H9 (cell line): ENCODE measurements at regions not wholly inside any gene's neighbourhood (a gene's known extent, or its start where the extent isn't known, plus 50 kb on each side); places are given as distances from the start of the nearest gene placed in this dataset.

ENCODE experiments used
- DNase-seq: peaks from one replicate; pipeline ENCODE4 v3.0.0-alpha.2; 2017
- H2AFZ ChIP-seq: one replicate; pipeline ENCODE4 v1.6.1; 2013; ENCODE audit warnings: mild to moderate bottlenecking, low read length, control low read depth, moderate library complexity
- H2AK5ac ChIP-seq: 2 replicates; pipeline ENCODE4 v1.6.1; 2013; ENCODE audit warnings: low read length, control low read depth, mixed read lengths; ENCODE audit not compliant: insufficient read length
- H2BK120ac ChIP-seq: one replicate; pipeline ENCODE4 v1.6.1; 2013; ENCODE audit warnings: low read depth, mild to moderate bottlenecking, low read length, control low read depth, inconsistent platforms; ENCODE audit not compliant: poor library complexity, severe bottlenecking
- H2BK12ac ChIP-seq: 2 replicates; pipeline ENCODE4 v1.6.1; 2013; ENCODE audit warnings: low read length, control low read depth, mixed read lengths, low read depth; ENCODE audit not compliant: insufficient read length
- H2BK15ac ChIP-seq: 2 replicates; pipeline ENCODE4 v1.6.1; 2013; ENCODE audit warnings: low read depth, low read length, control low read depth
- H2BK20ac ChIP-seq: one replicate; pipeline ENCODE4 v1.6.1; 2013; ENCODE audit warnings: low read depth, mild to moderate bottlenecking, low read length, control low read depth, inconsistent platforms; ENCODE audit not compliant: poor library complexity, severe bottlenecking
- H2BK5ac ChIP-seq: 2 replicates; pipeline ENCODE4 v1.6.1; 2013; ENCODE audit warnings: low read length, control low read depth, mixed read lengths; ENCODE audit not compliant: insufficient read length
- H3K14ac ChIP-seq: 2 replicates; pipeline ENCODE4 v1.6.1; 2013; ENCODE audit warnings: low read length, control low read depth; ENCODE audit not compliant: insufficient read depth
- H3K18ac ChIP-seq: 2 replicates; pipeline ENCODE4 v1.6.1; 2013; ENCODE audit warnings: low read depth, mild to moderate bottlenecking, mixed read lengths, low read length, control low read depth; ENCODE audit not compliant: insufficient read length
- H3K23ac ChIP-seq: 2 replicates; pipeline ENCODE4 v1.6.1; 2013; ENCODE audit warnings: low read length, control low read depth, mixed read lengths, low read depth; ENCODE audit not compliant: insufficient read length
- H3K23me2 ChIP-seq: 2 replicates; pipeline ENCODE4 v1.6.1; 2013; ENCODE audit warnings: low read depth, mild to moderate bottlenecking, mixed read lengths, low read length, control low read depth; ENCODE audit not compliant: insufficient read length, poor library complexity, severe bottlenecking
- H3K27ac ChIP-seq: 2 replicates; pipeline ENCODE4 v1.5.1; 2013; ENCODE audit warnings: low read length, control low read depth, mixed read lengths, low read depth; ENCODE audit not compliant: insufficient read length
- H3K27me3 ChIP-seq: 2 replicates; pipeline ENCODE4 v1.6.1; 2013; ENCODE audit warnings: low read length, control low read depth, inconsistent platforms; ENCODE audit not compliant: insufficient read depth
- H3K4ac ChIP-seq: 2 replicates; pipeline ENCODE4 v1.6.1; 2013; ENCODE audit warnings: low read depth, mild to moderate bottlenecking, control low read depth, inconsistent platforms, low read length, moderate library complexity
- H3K4me1 ChIP-seq: 2 replicates; pipeline ENCODE4 v1.6.1; 2013; ENCODE audit warnings: low read length, control low read depth, inconsistent platforms; ENCODE audit not compliant: insufficient read depth
- H3K4me2 ChIP-seq: 2 replicates; pipeline ENCODE4 v1.6.1; 2013; ENCODE audit warnings: low read length, control low read depth, mixed read lengths; ENCODE audit not compliant: insufficient read length, insufficient read depth
- H3K56ac ChIP-seq: 2 replicates; pipeline ENCODE4 v1.6.1; 2013; ENCODE audit warnings: low read depth, mild to moderate bottlenecking, mixed read lengths, low read length, control low read depth; ENCODE audit not compliant: insufficient read length
- H3K79me1 ChIP-seq: 2 replicates; pipeline ENCODE4 v1.6.1; 2013; ENCODE audit warnings: low read depth, mild to moderate bottlenecking, moderate library complexity, low read length, control low read depth, inconsistent platforms; ENCODE audit not compliant: insufficient read depth, poor library complexity, severe bottlenecking
- H3K79me2 ChIP-seq: 2 replicates; pipeline ENCODE4 v1.6.1; 2013; ENCODE audit warnings: low read length, control low read depth, inconsistent platforms; ENCODE audit not compliant: insufficient read depth
- H3K9ac ChIP-seq: 2 replicates; pipeline ENCODE4 v1.6.1; 2013; ENCODE audit warnings: low read length, control low read depth, mixed read lengths; ENCODE audit not compliant: insufficient read length; ENCODE audit errors: extremely low read depth
- H3K9me3 ChIP-seq: one replicate; pipeline ENCODE4 v1.6.1; 2013; ENCODE audit warnings: low read depth, low read length, inconsistent platforms; ENCODE audit not compliant: control insufficient read depth
- H3T11ph ChIP-seq: one replicate; pipeline ENCODE4 v1.6.1; 2013; ENCODE audit warnings: mild to moderate bottlenecking, low read length, control low read depth, inconsistent platforms
- H4K20me1 ChIP-seq: one replicate; pipeline ENCODE4 v1.6.1; 2013; ENCODE audit not compliant: control insufficient read depth, insufficient read length, insufficient read depth
- H4K5ac ChIP-seq: 2 replicates; pipeline ENCODE4 v1.6.1; 2013; ENCODE audit warnings: low read depth, mild to moderate bottlenecking, mixed read lengths, low read length, control low read depth; ENCODE audit not compliant: insufficient read length
- H4K8ac ChIP-seq: replicated peaks from 2 replicates; pipeline ENCODE4 v1.6.1; 2013; ENCODE audit warnings: low read length, control low read depth, mixed read lengths, low read depth; ENCODE audit not compliant: insufficient read length
- H4K91ac ChIP-seq: 2 replicates; pipeline ENCODE4 v1.6.1; 2013; ENCODE audit warnings: low read depth, mild to moderate bottlenecking, moderate library complexity, mixed read lengths, low read length, control low read depth; ENCODE audit not compliant: insufficient read length
- H3K27ac Mint-ChIP-seq, 3 experiments: 2 replicates in 2 of 3; 3 replicates in 1 of 3; pipeline ENCODE4 v1.8.0; 2020 to 2021; ENCODE audit warnings: mixed read lengths in 3 of 3, mild to moderate bottlenecking in 1 of 3, moderate library complexity in 1 of 3
- H3K27me3 Mint-ChIP-seq: 2 replicates; pipeline ENCODE4 v1.8.0; 2021; ENCODE audit warnings: low read depth, mild to moderate bottlenecking, moderate library complexity, mixed read lengths
- H3K36me3 Mint-ChIP-seq, 3 experiments: 2 replicates in 2 of 3; 3 replicates in 1 of 3; pipeline ENCODE4 v1.8.0; 2020 to 2021; ENCODE audit warnings: low read depth in 3 of 3, mixed read lengths in 3 of 3; ENCODE audit not compliant: insufficient read depth in 1 of 3
- H3K4me1 Mint-ChIP-seq, 2 experiments: 2 replicates each; pipeline ENCODE4 v1.8.0; 2020; ENCODE audit warnings: mixed read lengths in 2 of 2
- H3K4me3 Mint-ChIP-seq, 2 experiments: 2 replicates in 1 of 2; 3 replicates in 1 of 2; pipeline ENCODE4 v1.8.0; 2020 to 2021; ENCODE audit warnings: mild to moderate bottlenecking in 2 of 2, mixed read lengths in 2 of 2, moderate library complexity in 1 of 2
- H3K9me3 Mint-ChIP-seq, 2 experiments: 2 replicates in 1 of 2; 3 replicates in 1 of 2; pipeline ENCODE4 v1.8.0; 2020; ENCODE audit warnings: mild to moderate bottlenecking in 2 of 2, mixed read lengths in 2 of 2, moderate library complexity in 1 of 2
- CTCF ChIP-seq: fragments of 200-600 bp; sonication (generic); conservative IDR thresholded peaks from 3 replicates; pipeline ENCODE4 v1.8.0; 2021; ENCODE audit warnings: antibody characterized with exemption, mild to moderate bottlenecking
- WGBS: extraction: QIAGEN DNeasy Blood & Tissue Kit; methylation state at CpG from one replicate; pipeline ENCODE4 v1.1.7; 2013; ENCODE audit warnings: missing lambda C conversion rate, low lambda C conversion rate, mixed read lengths; ENCODE audit not compliant: insufficient read length; ENCODE audit errors: extremely low coverage; 5-methylcytosine and 5-hydroxymethylcytosine counted together

- Histone ChIP-seq H3K23me2 (no peaks in the 10 kb centered on the region), H3K4me1 (no peaks in the 10 kb centered on the region)
Measured at GRCh38 chr1:213821175-213821942, 166.4 kb upstream of the PROX1 start.

More at GRCh38 chr1:213821175-213821942, 166.4 kb upstream of the PROX1 start:
- Mint-ChIP-seq H3K36me3 (no peaks in the 10 kb centered on the region), H3K4me3 (no peak overlapping the region), H3K27me3 (no peaks in the 10 kb centered on the region; the same call in 1 of the 2 replicates), H3K4me1 (no peaks in the 10 kb centered on the region), H3K27ac (no peak overlapping the region), H3K9me3 (no peaks in the 10 kb centered on the region)
- H3K27me3 ChIP-seq: no peaks in the 10 kb centered on the region; the same call in 1 of the 2 replicates
- WGBS: no CpG with 5 or more reads among the region's 5 CpGs
- H3K4me2 ChIP-seq: no peak overlapping the region
- H2BK5ac ChIP-seq: no peak overlapping the region
- no peak overlapping the region for H2BK12ac ChIP-seq
- no peak overlapping the region for H3T11ph ChIP-seq
- no peak overlapping the region for H3K56ac ChIP-seq
- no peak overlapping the region for H2AFZ ChIP-seq
- no peak overlapping the region for H4K8ac ChIP-seq
- no peak overlapping the region for H2BK15ac ChIP-seq
- no peaks in the 10 kb centered on the region for H4K20me1 ChIP-seq
- no peaks in the 10 kb centered on the region for H3K79me2 ChIP-seq
- no peak for TF ChIP-seq CTCF
- no peak for DNase-seq
- H3K9ac ChIP-seq: no peak overlapping the region
- no peak overlapping the region for H2BK20ac ChIP-seq
- no peak overlapping the region for H3K23ac ChIP-seq
- no peak overlapping the region for H3K4ac ChIP-seq
- no peak overlapping the region for H4K91ac ChIP-seq
- no peak overlapping the region for H3K18ac ChIP-seq
- no peak overlapping the region for H4K5ac ChIP-seq
- no peak overlapping the region for H3K27ac ChIP-seq
- H3K14ac ChIP-seq: no peak overlapping the region
- no peak overlapping the region for H2AK5ac ChIP-seq
- H3K9me3 ChIP-seq: no peaks in the 10 kb centered on the region
- H2BK120ac ChIP-seq: no peak overlapping the region
- H3K79me1 ChIP-seq: no peaks in the 10 kb centered on the region
